ENCODE measurements at regions not wholly inside any gene's neighbourhood (a gene's known extent, or its start where the extent isn't known, plus 50 kb on each side); places are given as distances from the start of the nearest gene placed in this dataset.

DNA sequence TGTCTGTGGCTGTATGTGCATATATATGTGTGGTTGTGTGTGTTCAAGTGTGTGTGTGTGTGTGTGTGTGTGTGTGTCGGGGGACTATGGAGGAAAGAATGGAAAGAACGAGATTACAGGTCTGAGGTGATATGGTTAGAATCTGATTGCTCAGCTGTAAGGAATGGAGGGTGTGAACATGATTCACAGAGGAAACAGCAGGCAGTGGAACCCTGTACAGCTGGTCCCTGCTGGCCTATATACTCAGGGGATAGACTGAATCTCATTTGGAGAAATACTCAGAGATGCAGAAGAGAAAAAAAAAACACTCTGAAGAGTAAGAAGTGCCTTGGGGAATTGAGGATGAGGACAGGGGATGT lies 180.1 kb upstream of the ESRRG start (continued):
- TF ChIP-seq, protein P1, sequence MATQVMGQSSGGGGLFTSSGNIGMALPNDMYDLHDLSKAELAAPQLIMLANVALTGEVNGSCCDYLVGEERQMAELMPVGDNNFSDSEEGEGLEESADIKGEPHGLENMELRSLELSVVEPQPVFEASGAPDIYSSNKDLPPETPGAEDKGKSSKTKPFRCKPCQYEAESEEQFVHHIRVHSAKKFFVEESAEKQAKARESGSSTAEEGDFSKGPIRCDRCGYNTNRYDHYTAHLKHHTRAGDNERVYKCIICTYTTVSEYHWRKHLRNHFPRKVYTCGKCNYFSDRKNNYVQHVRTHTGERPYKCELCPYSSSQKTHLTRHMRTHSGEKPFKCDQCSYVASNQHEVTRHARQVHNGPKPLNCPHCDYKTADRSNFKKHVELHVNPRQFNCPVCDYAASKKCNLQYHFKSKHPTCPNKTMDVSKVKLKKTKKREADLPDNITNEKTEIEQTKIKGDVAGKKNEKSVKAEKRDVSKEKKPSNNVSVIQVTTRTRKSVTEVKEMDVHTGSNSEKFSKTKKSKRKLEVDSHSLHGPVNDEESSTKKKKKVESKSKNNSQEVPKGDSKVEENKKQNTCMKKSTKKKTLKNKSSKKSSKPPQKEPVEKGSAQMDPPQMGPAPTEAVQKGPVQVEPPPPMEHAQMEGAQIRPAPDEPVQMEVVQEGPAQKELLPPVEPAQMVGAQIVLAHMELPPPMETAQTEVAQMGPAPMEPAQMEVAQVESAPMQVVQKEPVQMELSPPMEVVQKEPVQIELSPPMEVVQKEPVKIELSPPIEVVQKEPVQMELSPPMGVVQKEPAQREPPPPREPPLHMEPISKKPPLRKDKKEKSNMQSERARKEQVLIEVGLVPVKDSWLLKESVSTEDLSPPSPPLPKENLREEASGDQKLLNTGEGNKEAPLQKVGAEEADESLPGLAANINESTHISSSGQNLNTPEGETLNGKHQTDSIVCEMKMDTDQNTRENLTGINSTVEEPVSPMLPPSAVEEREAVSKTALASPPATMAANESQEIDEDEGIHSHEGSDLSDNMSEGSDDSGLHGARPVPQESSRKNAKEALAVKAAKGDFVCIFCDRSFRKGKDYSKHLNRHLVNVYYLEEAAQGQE (IDR thresholded peaks at IDR 0.05; ENCODE audit: low read depth, low read length), result no peak
- TF ChIP-seq, protein P2, sequence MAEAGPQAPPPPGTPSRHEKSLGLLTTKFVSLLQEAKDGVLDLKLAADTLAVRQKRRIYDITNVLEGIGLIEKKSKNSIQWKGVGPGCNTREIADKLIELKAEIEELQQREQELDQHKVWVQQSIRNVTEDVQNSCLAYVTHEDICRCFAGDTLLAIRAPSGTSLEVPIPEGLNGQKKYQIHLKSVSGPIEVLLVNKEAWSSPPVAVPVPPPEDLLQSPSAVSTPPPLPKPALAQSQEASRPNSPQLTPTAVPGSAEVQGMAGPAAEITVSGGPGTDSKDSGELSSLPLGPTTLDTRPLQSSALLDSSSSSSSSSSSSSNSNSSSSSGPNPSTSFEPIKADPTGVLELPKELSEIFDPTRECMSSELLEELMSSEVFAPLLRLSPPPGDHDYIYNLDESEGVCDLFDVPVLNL (IDR thresholded peaks at IDR 0.05; ENCODE audit: low read depth, low read length), result no peak
- no peak for TF ChIP-seq SMAD5 (IDR thresholded peaks at IDR 0.05; ENCODE audit: low read depth)
- TF ChIP-seq TCF12 (IDR thresholded peaks at IDR 0.05; ENCODE audit: low read depth, low read length), result no peak
- no peak for TF ChIP-seq MEF2B (IDR thresholded peaks at IDR 0.05; ENCODE audit: partially characterized antibody, poor library complexity, severe bottlenecking)
- no peak for TF ChIP-seq HDAC2 (IDR thresholded peaks at IDR 0.05)
- no peak for TF ChIP-seq RELA (IDR thresholded peaks at IDR 0.05; ENCODE audit: borderline replicate concordance, partially characterized antibody)
- TF ChIP-seq, protein P3, sequence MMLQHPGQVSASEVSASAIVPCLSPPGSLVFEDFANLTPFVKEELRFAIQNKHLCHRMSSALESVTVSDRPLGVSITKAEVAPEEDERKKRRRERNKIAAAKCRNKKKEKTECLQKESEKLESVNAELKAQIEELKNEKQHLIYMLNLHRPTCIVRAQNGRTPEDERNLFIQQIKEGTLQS (IDR thresholded peaks at IDR 0.05; ENCODE audit: borderline replicate concordance, extremely low read depth, low read depth, low read length), result no peak
- no peak for TF ChIP-seq ASH2L (IDR thresholded peaks at IDR 0.05; ENCODE audit: borderline replicate concordance, low read depth)
- TF ChIP-seq FOXK2 (IDR thresholded peaks at IDR 0.05), result no peak

Data from GM12878 (cell line).